ENCODE measurements at regions not wholly inside any gene's neighbourhood (a gene's known extent, or its start where the extent isn't known, plus 50 kb on each side); places are given as distances from the start of the nearest gene placed in this dataset.

GRCh38 chr15:95911570-95912279 is 418.8 kb upstream of the NR2F2 start:
- Histone ChIP-seq H2AFZ (ENCODE audit: low read depth) (no peak overlapping the region), H3K36me3 (replicated peaks in 1 of 2; ENCODE audit: control insufficient read depth in 1 of 2, insufficient read depth in 2 of 2, low read length in 1 of 2) (no peaks in the 10 kb centered on the region), H3F3A (replicated peaks; ENCODE audit: insufficient read depth) (no peaks in the 10 kb centered on the region), H3K27ac (ENCODE audit: low read depth in 2 of 2, low read length in 1 of 2) (no peak overlapping the region), H3K27me3 (ENCODE audit: insufficient read depth) (no peaks in the 10 kb centered on the region), H3K4me1 (ENCODE audit: control insufficient read depth in 1 of 2, insufficient read depth in 2 of 2, low read depth in 1 of 2, low read length in 1 of 2) (no peaks in the 10 kb centered on the region), H3K9me3 (no peaks in the 10 kb centered on the region), H3K4me3 (ENCODE audit: low read depth in 2 of 2, low read length in 1 of 2) (no peak overlapping the region), H3K9me2 (no peaks in the 10 kb centered on the region), H4K20me1 (ENCODE audit: insufficient read depth) (no peaks in the 10 kb centered on the region), H3K9ac (no peak overlapping the region), H3K79me2 (ENCODE audit: insufficient read depth) (no peaks in the 10 kb centered on the region), H3K4me2 (no peak overlapping the region)
- 15% methylated on average over 11 of the region's 11 CpGs for WGBS (ENCODE audit: low lambda C conversion rate)
- ChIA-PET CTCF (interaction anchor here (0.6 kb wide), 1 partner anchor 9 kb away, joined by 3 read pairs; no protein-coding TSS in a partner anchor), POLR2A (no interaction called here)
- TF ChIP-seq RCOR1 (IDR thresholded peaks at IDR 0.05; ENCODE audit: low read length) (no peak), RAD21 (IDR thresholded peaks at IDR 0.05; ENCODE audit: low read length) (no peak), NFIC (IDR thresholded peaks at IDR 0.05; ENCODE audit: borderline replicate concordance) (no peak), NRF1 (IDR thresholded peaks at IDR 0.05; ENCODE audit: low read depth, low read length) (no peak), PBX3 (IDR thresholded peaks at IDR 0.05) (no peak), GABPA (IDR thresholded peaks at IDR 0.05; ENCODE audit: low read depth) (no peak), FOXJ3 (CRISPR knock-in tag; IDR thresholded peaks at IDR 0.05) (no peak), IRF3 (IDR thresholded peaks at IDR 0.05; ENCODE audit: low read depth, low read length) (no peak), USF1 (IDR thresholded peaks at IDR 0.05; ENCODE audit: borderline replicate concordance, low read depth) (no peak), FOSL2 (IDR thresholded peaks at IDR 0.05; ENCODE audit: borderline replicate concordance, low read depth) (no peak), RXRA (IDR thresholded peaks at IDR 0.05; ENCODE audit: borderline replicate concordance, low read depth) (no peak), EP300 (IDR thresholded peaks at IDR 0.05; ENCODE audit: borderline replicate concordance in 1 of 2, low read depth in 1 of 2, low read length in 1 of 2) (no peak), SMC3 (IDR thresholded peaks at IDR 0.05; ENCODE audit: low read depth, low read length) (no peak), YY1 (IDR thresholded peaks at IDR 0.05; ENCODE audit: low read depth) (no peak), MEF2A (IDR thresholded peaks at IDR 0.05; ENCODE audit: borderline replicate concordance, low read depth) (no peak), GATA2 (CRISPR knock-in tag; IDR thresholded peaks at IDR 0.05) (no peak)
- DNase-seq: no peak

GRCh38 chr15:95912280-95912625 is 418.2 kb upstream of the NR2F2 start:
- Histone ChIP-seq H3K79me2 (ENCODE audit: insufficient read depth) (no peaks in the 10 kb centered on the region), H3K36me3 (replicated peaks in 1 of 2; ENCODE audit: control insufficient read depth in 1 of 2, insufficient read depth in 2 of 2, low read length in 1 of 2) (no peaks in the 10 kb centered on the region), H3F3A (replicated peaks; ENCODE audit: insufficient read depth) (no peaks in the 10 kb centered on the region), H3K9me2 (no peaks in the 10 kb centered on the region), H3K4me2 (no peak overlapping the region), H3K9me3 (no peaks in the 10 kb centered on the region), H3K9ac (no peak overlapping the region), H3K4me1 (ENCODE audit: control insufficient read depth in 1 of 2, insufficient read depth in 2 of 2, low read depth in 1 of 2, low read length in 1 of 2) (no peaks in the 10 kb centered on the region), H4K20me1 (ENCODE audit: insufficient read depth) (no peaks in the 10 kb centered on the region), H3K4me3 (ENCODE audit: low read depth in 2 of 2, low read length in 1 of 2) (no peak overlapping the region), H2AFZ (ENCODE audit: low read depth) (no peak overlapping the region), H3K27ac (ENCODE audit: low read depth in 2 of 2, low read length in 1 of 2) (no peak overlapping the region), H3K27me3 (ENCODE audit: insufficient read depth) (no peaks in the 10 kb centered on the region)
- WGBS (ENCODE audit: low lambda C conversion rate): 37% methylated on average over 7 of the region's 7 CpGs
- TF ChIP-seq YY1 (IDR thresholded peaks at IDR 0.05; ENCODE audit: low read depth) (no peak), RAD21 (IDR thresholded peaks at IDR 0.05; ENCODE audit: low read length) (no peak), IRF3 (IDR thresholded peaks at IDR 0.05; ENCODE audit: low read depth, low read length) (no peak), SMC3 (IDR thresholded peaks at IDR 0.05; ENCODE audit: low read depth, low read length) (no peak), FOXJ3 (CRISPR knock-in tag; IDR thresholded peaks at IDR 0.05) (no peak), TEAD4 (IDR thresholded peaks at IDR 0.05; ENCODE audit: borderline replicate concordance, insufficient read depth) (no peak), RCOR1 (IDR thresholded peaks at IDR 0.05; ENCODE audit: low read length) (no peak), MXI1 (IDR thresholded peaks at IDR 0.05; ENCODE audit: low read depth, low read length) (no peak), USF2 (IDR thresholded peaks at IDR 0.05; ENCODE audit: borderline replicate concordance, low read depth, low read length) (no peak), TCF12 (IDR thresholded peaks at IDR 0.05) (no peak), FOXM1 (IDR thresholded peaks at IDR 0.05; ENCODE audit: low read depth) (no peak), FOSL2 (IDR thresholded peaks at IDR 0.05; ENCODE audit: borderline replicate concordance, low read depth) (no peak), SIN3A (IDR thresholded peaks at IDR 0.05; ENCODE audit: borderline replicate concordance, low read depth, low read length) (no peak), TAF1 (IDR thresholded peaks at IDR 0.05; ENCODE audit: borderline replicate concordance, low read depth, low read length) (no peak), GABPA (IDR thresholded peaks at IDR 0.05; ENCODE audit: low read depth) (no peak)
- CTCF ChIA-PET: no interaction called here
- POLR2A ChIA-PET: no interaction called here
- no peak for DNase-seq
